AG04450 (cell line): ENCODE measurements at regions not wholly inside any gene's neighbourhood (a gene's known extent, or its start where the extent isn't known, plus 50 kb on each side); places are given as distances from the start of the nearest gene placed in this dataset.

Source experiments
- CTCF ChIA-PET: fragments of 300-600, 350-600 bp; formaldehyde crosslinking; extraction: SDS; loops from one replicate; lab custom pipeline; 2022; ENCODE audit warnings: antibody characterized with exemption, inconsistent platforms; lab: Charles Lee
- POLR2A ChIA-PET: fragments of 350-600 bp; formaldehyde crosslinking; extraction: SDS; loops from one replicate; lab custom pipeline; 2021; ENCODE audit warnings: antibody characterized with exemption, inconsistent platforms; lab: Yijun Ruan, JAX
- DNase-seq: peaks from one replicate; pipeline ENCODE4 v3.0.0-alpha.2; 2011; ENCODE audit warnings: low read depth, low spot score
- H3K27ac ChIP-seq: one replicate; pipeline ENCODE4 v1.5.1; 2012; ENCODE audit warnings: low read depth, low read length, control low read depth
- H3K27me3 ChIP-seq: one replicate; pipeline ENCODE4 v1.6.0; 2012; ENCODE audit warnings: low read length; ENCODE audit not compliant: control insufficient read depth, insufficient read depth
- H3K4me3 ChIP-seq: 2 replicates; pipeline ENCODE4 v1.5.1; 2011; ENCODE audit warnings: mild to moderate bottlenecking, low read depth, low read length, control low read depth
- H3K9me3 ChIP-seq: 2 replicates; pipeline ENCODE4 v1.5.1; 2012; ENCODE audit warnings: low read length; ENCODE audit not compliant: control insufficient read depth, insufficient read depth
- TF ChIP-seq, protein P1 (sequence below): IDR thresholded peaks from 2 replicates; pipeline ENCODE4 v1.5.1; 2011; ENCODE audit warnings: low read depth, low read length, control low read depth, inconsistent platforms

DNA sequence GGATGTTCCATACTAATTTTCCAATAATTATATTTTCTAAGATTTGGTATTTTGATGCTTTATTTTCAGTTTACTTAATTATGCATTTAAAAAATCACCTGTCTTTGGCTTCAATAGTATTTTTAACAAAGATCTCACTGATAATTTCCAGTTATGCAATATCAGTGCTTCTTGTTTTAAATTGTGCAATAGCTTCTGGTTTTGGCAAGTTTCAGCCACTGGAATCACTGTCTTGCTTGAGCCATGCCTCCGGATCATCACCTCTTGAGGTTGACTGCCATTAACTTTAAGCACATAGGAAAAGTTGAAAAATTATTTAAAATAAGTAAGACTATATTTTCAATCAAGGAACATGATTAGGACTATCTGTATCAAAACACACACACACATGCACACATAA, 1242.1 kb downstream of the HACE1 start:
- no peak overlapping the region for H3K27ac ChIP-seq
- ChIA-PET CTCF (no interaction called here), POLR2A (no interaction called here)
- H3K9me3 ChIP-seq = peaks cover 4% of the 10 kb centered on the region; the same call in 1 of the 2 replicates
- no peak for DNase-seq
- TF ChIP-seq, protein P1, sequence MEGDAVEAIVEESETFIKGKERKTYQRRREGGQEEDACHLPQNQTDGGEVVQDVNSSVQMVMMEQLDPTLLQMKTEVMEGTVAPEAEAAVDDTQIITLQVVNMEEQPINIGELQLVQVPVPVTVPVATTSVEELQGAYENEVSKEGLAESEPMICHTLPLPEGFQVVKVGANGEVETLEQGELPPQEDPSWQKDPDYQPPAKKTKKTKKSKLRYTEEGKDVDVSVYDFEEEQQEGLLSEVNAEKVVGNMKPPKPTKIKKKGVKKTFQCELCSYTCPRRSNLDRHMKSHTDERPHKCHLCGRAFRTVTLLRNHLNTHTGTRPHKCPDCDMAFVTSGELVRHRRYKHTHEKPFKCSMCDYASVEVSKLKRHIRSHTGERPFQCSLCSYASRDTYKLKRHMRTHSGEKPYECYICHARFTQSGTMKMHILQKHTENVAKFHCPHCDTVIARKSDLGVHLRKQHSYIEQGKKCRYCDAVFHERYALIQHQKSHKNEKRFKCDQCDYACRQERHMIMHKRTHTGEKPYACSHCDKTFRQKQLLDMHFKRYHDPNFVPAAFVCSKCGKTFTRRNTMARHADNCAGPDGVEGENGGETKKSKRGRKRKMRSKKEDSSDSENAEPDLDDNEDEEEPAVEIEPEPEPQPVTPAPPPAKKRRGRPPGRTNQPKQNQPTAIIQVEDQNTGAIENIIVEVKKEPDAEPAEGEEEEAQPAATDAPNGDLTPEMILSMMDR = no peak
- no peak overlapping the region for H3K4me3 ChIP-seq
- H3K27me3 ChIP-seq = no peaks in the 10 kb centered on the region

DNA sequence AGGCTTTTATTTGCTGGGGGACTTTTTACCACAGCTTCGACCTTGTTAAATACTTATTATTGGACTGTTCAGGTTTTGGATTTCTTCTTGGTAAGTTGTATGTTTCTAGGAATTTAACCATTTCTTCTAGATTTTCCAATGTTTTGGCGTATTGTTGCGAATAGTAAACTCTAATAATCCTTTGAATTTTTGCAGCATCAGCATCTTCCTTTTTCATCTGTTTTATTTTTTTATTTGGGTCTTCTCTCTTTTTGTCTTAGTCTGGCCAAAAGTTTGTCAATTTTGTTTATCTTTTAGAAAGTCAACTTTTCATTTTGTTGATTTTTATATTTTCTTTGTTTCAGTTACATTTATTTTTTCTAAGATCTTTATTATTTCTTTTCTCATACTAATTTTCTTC, 1272.0 kb downstream of the HACE1 start:
- Histone ChIP-seq H3K9me3 (no peaks in the 10 kb centered on the region), H3K27ac (no peak overlapping the region), H3K27me3 (no peaks in the 10 kb centered on the region), H3K4me3 (no peak overlapping the region)
- POLR2A ChIA-PET = no interaction called here
- TF ChIP-seq, protein P1 = no peak
- no peak for DNase-seq
- CTCF ChIA-PET = no interaction called here

DNA sequence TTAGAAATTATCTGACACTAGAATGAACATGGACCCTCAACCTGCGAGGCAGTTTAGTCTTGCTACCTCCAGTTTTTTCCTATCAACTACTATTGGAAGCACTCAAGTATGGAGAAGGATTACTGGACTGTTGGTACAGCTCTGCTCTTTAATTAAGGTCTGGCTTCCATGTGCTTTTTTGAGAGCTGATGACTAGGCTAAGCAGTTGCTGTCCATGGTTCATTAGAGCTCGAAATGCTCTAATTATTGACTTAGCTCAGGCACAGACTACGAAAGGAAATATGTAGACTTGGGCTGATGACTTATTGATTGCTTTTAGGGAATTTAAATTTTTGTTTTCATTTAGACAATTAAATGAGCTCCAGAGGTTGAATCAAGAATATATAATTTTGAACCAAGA, 1281.6 kb downstream of the HACE1 start:
- ChIA-PET POLR2A (no interaction called here), CTCF (no interaction called here)
- H3K27ac ChIP-seq = no peak overlapping the region
- H3K9me3 ChIP-seq = no peaks in the 10 kb centered on the region
- no peaks in the 10 kb centered on the region for H3K27me3 ChIP-seq
- no peak overlapping the region for H3K4me3 ChIP-seq
- TF ChIP-seq, protein P1 = no peak
- no peak for DNase-seq

DNA sequence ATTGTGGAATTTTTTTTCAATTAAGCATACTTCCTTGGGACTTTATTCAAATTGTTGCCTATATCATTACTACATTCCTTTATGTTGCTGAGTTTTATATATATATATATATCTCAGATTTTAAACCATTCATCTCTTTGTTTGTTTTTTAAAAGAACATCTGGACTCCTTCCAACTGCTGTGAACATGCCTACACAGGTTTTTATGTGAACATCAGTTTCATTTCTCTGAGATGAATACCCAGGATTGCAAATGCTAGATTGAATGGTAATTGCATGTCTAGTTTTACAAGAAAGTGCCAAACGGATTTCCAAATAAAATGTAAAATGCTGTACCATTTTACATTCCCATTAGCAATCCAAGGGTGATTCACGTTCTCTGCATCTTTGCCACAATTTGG, 1289.3 kb downstream of the HACE1 start:
- POLR2A ChIA-PET = no interaction called here
- TF ChIP-seq, protein P1 = no peak
- no peak for DNase-seq
- Histone ChIP-seq H3K27ac (no peak overlapping the region), H3K27me3 (no peaks in the 10 kb centered on the region), H3K4me3 (no peak overlapping the region), H3K9me3 (peaks cover 2% of the 10 kb centered on the region; the same call in 1 of the 2 replicates)
- CTCF ChIA-PET = no interaction called here

DNA sequence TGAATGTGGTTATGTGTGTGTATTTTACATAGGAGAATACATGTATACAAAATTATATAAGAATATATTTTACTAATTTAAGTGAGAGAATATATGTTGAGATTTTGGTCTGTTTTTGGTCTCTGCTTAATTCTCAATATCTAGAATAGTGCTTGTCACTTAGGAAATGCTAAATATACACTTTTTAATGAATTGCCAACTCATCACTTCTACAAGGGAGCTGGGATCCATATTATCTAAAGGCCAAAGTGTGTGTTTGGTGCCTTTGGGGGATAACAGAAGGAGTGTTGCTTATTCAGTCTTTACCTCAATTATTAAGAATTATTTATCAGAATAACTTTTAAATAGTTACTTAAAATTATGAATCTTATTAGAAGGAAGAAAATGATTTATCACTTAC, 1304.8 kb downstream of the HACE1 start:
- Histone ChIP-seq H3K9me3 (no peaks in the 10 kb centered on the region; the same call in 1 of the 2 replicates), H3K27me3 (no peaks in the 10 kb centered on the region), H3K4me3 (no peak overlapping the region), H3K27ac (no peak overlapping the region)
- TF ChIP-seq, protein P1 = no peak
- DNase-seq = no peak
- POLR2A ChIA-PET = no interaction called here
- CTCF ChIA-PET = no interaction called here
